IMR-90 (cell line): ENCODE measurements at regions not wholly inside any gene's neighbourhood (a gene's known extent, or its start where the extent isn't known, plus 50 kb on each side); places are given as distances from the start of the nearest gene placed in this dataset.

ENCODE experiments used
- ATAC-seq: fragments of 200-7000 bp; cut with Tn5 transposase; 2 replicates; pipeline ENCODE4 v1.9.1; 2020; ENCODE audit warnings: low read depth, mild to moderate bottlenecking, moderate library complexity
- BruUV-seq: library from RNA; stranded (reverse); fragments of 400-500 nt; replicated peaks from 2 replicates; lab custom pipeline; 2021; lab: Mats Ljungman, UMichigan
- CTCF ChIA-PET: fragments of 300-600 bp; formaldehyde crosslinking; extraction: SDS; loops from one replicate; lab custom pipeline; 2021; ENCODE audit warnings: antibody characterized with exemption; lab: Yijun Ruan, JAX
- POLR2A ChIA-PET: fragments of 300-600 bp; sonication (Branson Sonifier 250); formaldehyde crosslinking; loops from one replicate; lab custom pipeline; 2022; ENCODE audit warnings: antibody characterized with exemption; ENCODE audit not compliant: unreplicated experiment; lab: Charles Lee
- DNase-seq: peaks from one replicate; pipeline ENCODE4 v3.0.0; 2013
- H2AFZ ChIP-seq: replicated peaks from 2 replicates; pipeline ENCODE3; 2013; ENCODE audit warnings: low read length, mild to moderate bottlenecking; ENCODE audit not compliant: poor library complexity
- H2AK5ac ChIP-seq: 2 replicates; pipeline ENCODE4 v1.6.1; 2013; ENCODE audit warnings: low read depth, low read length, inconsistent platforms
- H2AK9ac ChIP-seq: replicated peaks from 2 replicates; pipeline ENCODE3; 2013; ENCODE audit warnings: mild to moderate bottlenecking, low read depth, low read length, moderate library complexity; ENCODE audit not compliant: poor library complexity
- H2BK120ac ChIP-seq: 2 replicates; pipeline ENCODE4 v1.6.1; 2013; ENCODE audit warnings: low read depth, low read length, inconsistent platforms
- H2BK15ac ChIP-seq: 3 replicates; pipeline ENCODE4 v1.6.1; 2013; ENCODE audit warnings: low read depth, low read length, inconsistent platforms
- H2BK20ac ChIP-seq: 2 replicates; pipeline ENCODE4 v1.6.1; 2013; ENCODE audit warnings: low read depth, mild to moderate bottlenecking, inconsistent platforms, low read length, moderate library complexity
- H2BK5ac ChIP-seq: 2 replicates; pipeline ENCODE4 v1.6.1; 2013; ENCODE audit warnings: mild to moderate bottlenecking, low read depth, low read length, inconsistent platforms; ENCODE audit not compliant: poor library complexity, severe bottlenecking
- H3K14ac ChIP-seq: replicated peaks from 2 replicates; pipeline ENCODE4 v1.6.1; 2013; ENCODE audit warnings: low read depth, low read length, inconsistent platforms
- H3K18ac ChIP-seq: 2 replicates; pipeline ENCODE4 v1.6.1; 2013; ENCODE audit warnings: low read depth, low read length, control low read depth
- H3K23ac ChIP-seq: 2 replicates; pipeline ENCODE4 v1.6.1; 2013; ENCODE audit warnings: low read depth, low read length, inconsistent platforms
- H3K27ac ChIP-seq: 2 replicates; pipeline ENCODE4 v1.5.1; 2013; ENCODE audit warnings: mild to moderate bottlenecking, control low read depth, low read length; ENCODE audit not compliant: insufficient read depth
- H3K27me3 ChIP-seq: 2 replicates; pipeline ENCODE4 v1.6.1; 2013; ENCODE audit warnings: low read length; ENCODE audit not compliant: control insufficient read depth, insufficient read depth
- H3K36me3 ChIP-seq: 2 replicates; pipeline ENCODE4 v1.6.1; 2013; ENCODE audit warnings: low read length, mixed read lengths; ENCODE audit not compliant: control insufficient read depth, insufficient read depth
- H3K4ac ChIP-seq: 2 replicates; pipeline ENCODE4 v1.6.1; 2013; ENCODE audit warnings: low read depth, low read length, inconsistent platforms
- H3K4me1 ChIP-seq: 2 replicates; pipeline ENCODE4 v1.6.1; 2013; ENCODE audit warnings: low read length, mixed read lengths; ENCODE audit not compliant: control insufficient read depth, insufficient read depth
- H3K4me2 ChIP-seq: 2 replicates; pipeline ENCODE4 v1.6.1; 2013; ENCODE audit warnings: low read depth, mild to moderate bottlenecking, control low read depth, low read length, moderate library complexity
- H3K4me3 ChIP-seq: 2 replicates; pipeline ENCODE4 v1.5.1; 2013; ENCODE audit warnings: low read depth, mild to moderate bottlenecking, control low read depth, low read length, moderate library complexity; ENCODE audit not compliant: insufficient read depth
- H3K56ac ChIP-seq: 2 replicates; pipeline ENCODE4 v1.6.1; 2013; ENCODE audit warnings: low read length, inconsistent platforms; ENCODE audit not compliant: insufficient read depth; ENCODE audit errors: extremely low read depth
- H3K79me1 ChIP-seq, 2 experiments: 2 replicates each; pipeline ENCODE4 v1.6.1; 2013; ENCODE audit warnings: low read length in 2 of 2, inconsistent platforms in 1 of 2, low read depth in 1 of 2
- H3K9ac ChIP-seq: 2 replicates; pipeline ENCODE4 v1.6.1; 2013; ENCODE audit warnings: low read depth, low read length, control low read depth
- H3K9me1 ChIP-seq: 2 replicates; pipeline ENCODE4 v1.6.1; 2013; ENCODE audit warnings: low read length, inconsistent platforms; ENCODE audit not compliant: insufficient read depth
- H3K9me3 ChIP-seq: 2 replicates; pipeline ENCODE4 v1.6.1; 2013; ENCODE audit warnings: low read length; ENCODE audit not compliant: control insufficient read depth, insufficient read depth
- H4K20me1 ChIP-seq: 2 replicates; pipeline ENCODE4 v1.6.1; 2013; ENCODE audit warnings: low read length, inconsistent platforms; ENCODE audit not compliant: insufficient read depth
- H4K5ac ChIP-seq: 2 replicates; pipeline ENCODE4 v1.6.1; 2013; ENCODE audit warnings: mild to moderate bottlenecking, low read depth, low read length, control low read depth
- H4K8ac ChIP-seq, 2 experiments: 2 replicates each; pipeline ENCODE4 v1.6.1; 2013; ENCODE audit warnings: low read depth in 2 of 2, low read length in 2 of 2, control low read depth in 1 of 2, inconsistent platforms in 1 of 2
- H4K91ac ChIP-seq: 2 replicates; pipeline ENCODE4 v1.6.1; 2013; ENCODE audit warnings: low read depth, low read length, inconsistent platforms; ENCODE audit not compliant: insufficient read depth
- BHLHE40 ChIP-seq: fragments of 150-350 bp; IDR thresholded peaks from 2 replicates; pipeline ENCODE4 v1.6.1; 2016; ENCODE audit warnings: mild to moderate bottlenecking, low read depth, low read length
- CEBPB ChIP-seq: IDR thresholded peaks from 2 replicates; pipeline ENCODE4 v1.6.1; 2012; ENCODE audit warnings: low read depth, low read length, improper control_type of control experiment
- CHD1 ChIP-seq: IDR thresholded peaks from 2 replicates; pipeline ENCODE4 v1.6.1; 2012; ENCODE audit warnings: low read depth, low read length, improper control_type of control experiment
- ELK1 ChIP-seq: fragments of 150-350 bp; IDR thresholded peaks from 2 replicates; pipeline ENCODE4 v1.6.1; 2016; ENCODE audit warnings: low read depth, mild to moderate bottlenecking, low read length, moderate library complexity, borderline replicate concordance
- FOS ChIP-seq: fragments of 150-350 bp; IDR thresholded peaks from 2 replicates; pipeline ENCODE4 v1.6.1; 2016; ENCODE audit warnings: low read depth, low read length
- MAFK ChIP-seq: IDR thresholded peaks from 2 replicates; pipeline ENCODE4 v1.6.1; 2012; ENCODE audit warnings: low read depth, low read length, improper control_type of control experiment
- MAZ ChIP-seq: IDR thresholded peaks from 2 replicates; pipeline ENCODE4 v1.6.1; 2012; ENCODE audit warnings: low read depth, mild to moderate bottlenecking, low read length, improper control_type of control experiment, moderate library complexity, borderline replicate concordance
- MXI1 ChIP-seq: IDR thresholded peaks from 2 replicates; pipeline ENCODE4 v1.6.1; 2012; ENCODE audit warnings: low read depth, mild to moderate bottlenecking, low read length, moderate library complexity, borderline replicate concordance
- NFE2L2 ChIP-seq: fragments of 150-350 bp; IDR thresholded peaks from 2 replicates; pipeline ENCODE4 v1.6.1; 2016; ENCODE audit warnings: low read depth, mild to moderate bottlenecking, low read length
- POLR2A ChIP-seq: IDR thresholded peaks from 2 replicates; pipeline ENCODE4 v1.6.1; 2012; ENCODE audit warnings: mild to moderate bottlenecking, low read depth, low read length
- RCOR1 ChIP-seq: IDR thresholded peaks from 2 replicates; pipeline ENCODE4 v1.6.1; 2012; ENCODE audit warnings: mild to moderate bottlenecking, low read length, improper control_type of control experiment; ENCODE audit not compliant: insufficient replicate concordance
- RFX5 ChIP-seq: IDR thresholded peaks from 2 replicates; pipeline ENCODE4 v1.8.0; 2012; ENCODE audit warnings: low read depth, mild to moderate bottlenecking, low read length, moderate library complexity
- SMC3 ChIP-seq: fragments of 150-350 bp; IDR thresholded peaks from 2 replicates; pipeline ENCODE4 v1.6.1; 2016; ENCODE audit warnings: low read depth, mild to moderate bottlenecking, antibody characterized with exemption, low read length, moderate library complexity
- WGBS, 2 experiments: methylation state at CpG; one replicate each; pipeline versions ENCODE4 v1.1.5 to v1.1.7; 2013; ENCODE audit warnings: missing lambda C conversion rate in 2 of 2; ENCODE audit not compliant: insufficient read length in 1 of 2; ENCODE audit errors: extremely low coverage in 2 of 2; 5-methylcytosine and 5-hydroxymethylcytosine counted together
- dilution Hi-C: fragments of 300-500 bp; cut with HindIII; formaldehyde crosslinking; loops from one replicate; pipeline ENCODE4 v1.14.3; 2018; ENCODE audit warnings: low sequenced_read_pairs; ENCODE audit not compliant: unreplicated experiment
- in situ Hi-C: fragments of 300-500 bp; cut with MboI; formaldehyde crosslinking; loops from 3 replicates; pipeline ENCODE4 v1.14.3; 2019; ENCODE audit warnings: low sequenced_read_pairs, inconsistent platforms, mixed read lengths
- intact Hi-C: fragments of 100-400 bp; cut with micrococcal nuclease; formaldehyde crosslinking; loops from 2 replicates; pipeline ENCODE4 v1.10.0; 2022
- TF ChIP-seq, protein P1 (sequence below): conservative IDR thresholded peaks from 2 replicates; pipeline ENCODE4 v1.5.1; 2012; ENCODE audit warnings: mild to moderate bottlenecking, low read depth, low read length, improper control_type of control experiment
- TF ChIP-seq, protein P2 (sequence below): fragments of 150-350 bp; IDR thresholded peaks from 2 replicates; pipeline ENCODE4 v1.6.1; 2017; ENCODE audit warnings: mild to moderate bottlenecking, antibody characterized with exemption, low read length, low read depth

GRCh38 chr4:126856906-126857305 is 775.9 kb upstream of the INTU start:
- intact Hi-C loops: no loop called here

More at GRCh38 chr4:126856906-126857305, 775.9 kb upstream of the INTU start:
- Histone ChIP-seq H3K27me3 (no peaks in the 10 kb centered on the region), H3K4me1 (no peaks in the 10 kb centered on the region), H3K9me1 (no peaks in the 10 kb centered on the region), H2BK120ac (no peak overlapping the region), H3K56ac (no peak overlapping the region), H4K20me1 (no peaks in the 10 kb centered on the region), H3K9me3 (no peaks in the 10 kb centered on the region), H3K9ac (no peak overlapping the region), H4K8ac (no peak overlapping the region), H3K4me3 (no peak overlapping the region), H2BK20ac (no peak overlapping the region), H4K91ac (no peak overlapping the region), H3K23ac (no peak overlapping the region), H3K79me1 (no peaks in the 10 kb centered on the region), H4K5ac (no peak overlapping the region), H2BK5ac (no peak overlapping the region), H3K36me3 (no peaks in the 10 kb centered on the region), H3K18ac (no peak overlapping the region), H3K14ac (no peak overlapping the region), H3K27ac (no peak overlapping the region), H2AK9ac (no peak overlapping the region), H2AK5ac (no peak overlapping the region), H2AFZ (no peak overlapping the region), H3K4ac (no peak overlapping the region), H2BK15ac (no peak overlapping the region), H3K4me2 (no peak overlapping the region)
- dilution Hi-C loops (no loop called here), in situ Hi-C loops (no loop called here)
- ChIA-PET CTCF (interaction anchor here (0.6 kb wide), 1 partner anchor 1544 kb away, joined by 3 read pairs; no protein-coding TSS in a partner anchor), POLR2A (no interaction called here)
- no CpG with 5 or more reads among the region's 3 CpGs for WGBS, 2 experiments
- DNase-seq: no peak
- no peak for ATAC-seq
- no TSS peak for BruUV-seq
- TF ChIP-seq NFE2L2 (no peak), MAZ (no peak), MAFK (no peak), ELK1 (no peak), MXI1 (no peak), CHD1 (no peak), SMC3 (no peak), FOS (no peak), CEBPB (no peak), BHLHE40 (no peak), POLR2A (no peak), RFX5 (no peak), RCOR1 (no peak)
- TF ChIP-seq, protein P1, sequence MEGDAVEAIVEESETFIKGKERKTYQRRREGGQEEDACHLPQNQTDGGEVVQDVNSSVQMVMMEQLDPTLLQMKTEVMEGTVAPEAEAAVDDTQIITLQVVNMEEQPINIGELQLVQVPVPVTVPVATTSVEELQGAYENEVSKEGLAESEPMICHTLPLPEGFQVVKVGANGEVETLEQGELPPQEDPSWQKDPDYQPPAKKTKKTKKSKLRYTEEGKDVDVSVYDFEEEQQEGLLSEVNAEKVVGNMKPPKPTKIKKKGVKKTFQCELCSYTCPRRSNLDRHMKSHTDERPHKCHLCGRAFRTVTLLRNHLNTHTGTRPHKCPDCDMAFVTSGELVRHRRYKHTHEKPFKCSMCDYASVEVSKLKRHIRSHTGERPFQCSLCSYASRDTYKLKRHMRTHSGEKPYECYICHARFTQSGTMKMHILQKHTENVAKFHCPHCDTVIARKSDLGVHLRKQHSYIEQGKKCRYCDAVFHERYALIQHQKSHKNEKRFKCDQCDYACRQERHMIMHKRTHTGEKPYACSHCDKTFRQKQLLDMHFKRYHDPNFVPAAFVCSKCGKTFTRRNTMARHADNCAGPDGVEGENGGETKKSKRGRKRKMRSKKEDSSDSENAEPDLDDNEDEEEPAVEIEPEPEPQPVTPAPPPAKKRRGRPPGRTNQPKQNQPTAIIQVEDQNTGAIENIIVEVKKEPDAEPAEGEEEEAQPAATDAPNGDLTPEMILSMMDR: no peak
- TF ChIP-seq, protein P2, sequence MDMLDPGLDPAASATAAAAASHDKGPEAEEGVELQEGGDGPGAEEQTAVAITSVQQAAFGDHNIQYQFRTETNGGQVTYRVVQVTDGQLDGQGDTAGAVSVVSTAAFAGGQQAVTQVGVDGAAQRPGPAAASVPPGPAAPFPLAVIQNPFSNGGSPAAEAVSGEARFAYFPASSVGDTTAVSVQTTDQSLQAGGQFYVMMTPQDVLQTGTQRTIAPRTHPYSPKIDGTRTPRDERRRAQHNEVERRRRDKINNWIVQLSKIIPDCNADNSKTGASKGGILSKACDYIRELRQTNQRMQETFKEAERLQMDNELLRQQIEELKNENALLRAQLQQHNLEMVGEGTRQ: no peak
